HG02981 (cell line): ENCODE measurements at regions not wholly inside any gene's neighbourhood (a gene's known extent, or its start where the extent isn't known, plus 50 kb on each side); places are given as distances from the start of the nearest gene placed in this dataset.

Experiments used
- ATAC-seq: cut with Tn5 transposase; IDR thresholded peaks from one replicate; pipeline ENCODE4 v1.9.1; 2021; ENCODE audit warnings: mild to moderate bottlenecking, moderate library complexity; ENCODE audit not compliant: unreplicated experiment

DNA sequence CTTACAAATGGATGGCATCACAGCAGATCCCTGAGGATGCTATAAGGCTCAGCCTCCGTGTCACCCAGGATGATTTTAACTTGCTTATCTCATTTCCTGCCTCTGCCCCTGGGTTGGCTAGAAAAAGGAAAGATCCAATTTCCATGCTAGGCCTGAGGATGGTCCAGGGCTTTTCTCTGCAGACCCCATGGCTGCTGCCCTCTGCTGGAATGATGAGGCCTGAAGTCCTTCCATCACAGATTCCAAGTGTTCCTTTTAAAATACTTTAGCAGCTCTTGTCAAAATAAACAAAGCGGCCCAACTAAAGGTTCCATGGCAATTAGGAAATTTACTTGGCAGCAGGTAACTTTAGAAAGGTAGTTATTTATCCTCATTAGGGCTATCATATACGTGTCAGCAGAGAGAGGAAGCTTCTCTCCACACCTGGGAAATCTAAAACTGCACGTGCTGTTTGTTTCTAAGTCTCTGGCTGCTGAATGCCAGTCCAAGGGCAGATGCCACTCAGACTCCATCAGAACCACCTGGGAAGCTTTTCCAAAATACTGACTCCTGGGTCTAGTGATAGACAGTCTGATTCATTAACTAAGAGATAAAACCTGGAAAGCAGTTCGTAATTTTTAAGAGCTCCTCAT, 401.9 kb upstream of the IL12A start:
- ATAC-seq = no peak

DNA sequence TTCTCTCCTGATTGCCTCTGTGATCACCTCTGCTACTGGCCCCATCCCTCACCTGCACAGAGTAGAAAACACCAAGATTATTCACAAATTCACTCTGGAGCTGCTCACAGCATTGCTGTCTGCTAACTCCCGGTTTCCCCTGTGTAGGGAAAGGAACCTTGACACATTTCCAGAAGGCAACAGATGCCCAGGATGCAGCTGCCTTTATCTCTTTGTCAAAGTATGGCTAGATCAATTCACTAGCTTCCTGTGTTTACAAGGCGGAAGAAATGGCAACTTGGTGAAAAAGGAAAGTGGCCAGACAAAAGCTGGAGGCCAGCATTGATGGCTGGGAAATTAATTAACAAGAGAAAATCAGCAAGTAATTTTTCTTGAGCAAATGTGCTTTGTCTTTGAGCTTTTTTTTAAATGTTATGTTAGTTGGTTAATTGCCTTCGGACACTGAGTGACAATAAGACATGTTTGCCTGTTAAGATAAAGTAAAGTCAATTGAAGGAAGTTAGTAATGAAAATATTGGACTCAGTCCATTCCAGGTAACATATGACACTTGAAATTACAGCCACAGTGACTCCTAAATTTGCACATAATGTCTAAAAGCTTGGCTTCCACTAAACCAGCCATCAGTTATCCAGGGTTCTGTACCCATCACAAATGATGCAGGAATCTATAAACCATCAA, 394.6 kb upstream of the IL12A start:
- no peak for ATAC-seq

DNA sequence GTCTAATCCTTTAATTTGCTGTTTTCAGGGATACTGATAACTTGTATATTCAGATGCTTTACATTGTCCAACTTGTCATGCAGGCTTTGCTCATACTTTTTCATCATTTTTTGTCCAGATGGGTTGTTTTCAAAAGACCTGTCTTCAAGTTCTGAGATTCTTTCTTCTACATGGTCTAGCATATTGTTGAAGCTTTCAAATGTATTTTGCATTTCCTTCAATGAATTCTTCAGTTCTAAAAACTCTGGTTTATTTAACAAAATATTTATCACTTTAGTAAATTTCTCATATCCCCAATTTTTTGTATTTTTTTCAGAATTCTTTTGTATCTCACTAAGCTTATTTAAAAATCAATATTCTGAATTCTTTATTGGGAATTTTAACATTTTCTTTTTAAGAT, 388.3 kb upstream of the IL12A start:
- ATAC-seq = no peak

DNA sequence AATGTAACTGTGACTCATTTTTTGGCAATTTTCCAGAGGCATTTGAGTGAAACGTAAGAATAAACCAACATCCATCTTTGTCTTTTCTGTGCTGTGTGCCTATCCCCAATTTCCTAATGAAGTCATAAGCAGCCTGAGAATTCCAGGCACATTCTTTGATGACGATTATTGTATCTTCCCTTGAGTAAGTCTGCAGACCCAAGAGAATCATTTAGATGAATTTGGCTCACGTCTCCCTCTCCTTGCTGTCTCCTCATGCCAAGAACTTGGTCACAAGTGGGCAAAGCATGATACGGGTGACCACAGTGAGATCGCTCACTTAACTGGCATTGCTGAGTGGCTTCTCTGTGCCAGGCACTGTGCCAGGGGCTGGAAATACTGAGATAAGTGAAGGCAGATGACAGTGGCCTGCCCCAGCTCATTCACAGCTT, 384.5 kb upstream of the IL12A start:
- ATAC-seq = no peak

DNA sequence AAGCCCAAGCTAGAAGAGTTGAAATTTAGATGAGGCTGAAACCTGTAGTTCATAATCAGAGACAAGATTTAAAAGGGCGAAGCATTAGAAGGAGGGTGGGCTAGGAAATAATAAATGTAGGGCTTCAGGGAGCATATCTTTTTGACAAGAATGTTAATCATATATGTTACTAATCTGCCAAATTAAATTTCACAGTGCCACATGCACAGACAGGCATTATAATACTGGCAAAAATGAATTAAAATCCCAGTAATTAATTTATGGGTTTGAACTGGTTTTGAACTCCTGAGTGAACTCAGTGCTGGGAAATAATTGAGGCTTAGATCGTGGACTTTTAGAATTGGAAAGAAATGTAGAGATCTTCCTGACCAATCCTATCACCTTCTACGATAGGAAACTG, 383.5 kb upstream of the IL12A start:
- no peak for ATAC-seq

DNA sequence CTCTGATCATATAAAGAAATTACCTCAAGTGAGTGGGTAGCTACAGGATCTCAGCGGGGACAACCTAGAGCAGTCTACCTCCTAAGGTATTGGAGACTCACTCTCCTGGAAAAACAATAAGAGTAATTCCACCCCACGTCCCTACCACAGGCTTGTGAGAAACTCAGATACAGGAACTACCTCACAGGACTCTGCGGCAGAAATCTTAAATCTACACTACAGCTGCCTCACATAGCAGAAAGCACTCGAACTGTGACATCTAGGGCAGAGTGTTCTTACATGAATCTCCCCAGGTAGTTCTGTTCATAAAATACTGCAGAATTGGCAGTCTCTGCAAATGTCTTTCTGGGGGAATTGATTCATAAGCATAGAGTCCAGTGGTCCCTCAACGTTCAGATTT, 382.9 kb upstream of the IL12A start:
- no peak for ATAC-seq

DNA sequence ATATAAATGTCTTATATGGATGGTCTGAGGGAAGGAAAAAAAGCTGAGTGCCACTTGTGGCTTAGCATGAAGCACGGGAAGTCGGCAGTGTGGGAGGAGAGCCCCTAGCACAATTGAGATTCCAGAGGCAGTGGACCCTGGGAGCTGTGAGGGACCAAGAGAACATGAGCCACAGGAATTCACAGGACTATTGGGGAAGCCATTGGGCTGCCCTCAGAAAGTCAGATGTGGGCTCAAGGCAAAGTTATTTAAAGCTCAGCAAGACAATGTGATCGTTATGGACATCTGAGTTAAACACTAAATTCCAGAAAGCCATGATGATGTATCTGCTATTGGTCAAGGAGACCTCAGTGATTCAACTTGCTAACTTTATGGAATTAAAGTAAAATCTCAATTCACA, 380.8 kb upstream of the IL12A start:
- no peak for ATAC-seq

DNA sequence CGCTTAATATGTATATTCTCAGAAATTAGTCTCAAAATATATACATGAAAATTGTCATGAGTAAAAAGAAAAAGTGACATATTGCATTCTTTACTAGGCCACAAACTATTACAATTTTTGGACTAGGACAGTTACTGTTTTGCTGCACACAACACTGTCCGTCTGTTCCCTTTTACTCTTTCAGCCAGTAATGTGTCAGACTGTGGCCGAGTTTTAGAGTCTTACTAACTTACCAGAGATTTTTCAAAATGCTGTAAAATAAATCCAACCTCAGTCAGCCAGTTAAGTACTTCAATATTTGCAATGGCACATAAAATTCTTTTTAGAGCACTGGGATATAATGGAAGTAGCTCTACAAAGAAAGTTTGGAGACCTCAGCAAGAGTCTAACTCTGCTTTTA, 380.3 kb upstream of the IL12A start:
- ATAC-seq = no peak

DNA sequence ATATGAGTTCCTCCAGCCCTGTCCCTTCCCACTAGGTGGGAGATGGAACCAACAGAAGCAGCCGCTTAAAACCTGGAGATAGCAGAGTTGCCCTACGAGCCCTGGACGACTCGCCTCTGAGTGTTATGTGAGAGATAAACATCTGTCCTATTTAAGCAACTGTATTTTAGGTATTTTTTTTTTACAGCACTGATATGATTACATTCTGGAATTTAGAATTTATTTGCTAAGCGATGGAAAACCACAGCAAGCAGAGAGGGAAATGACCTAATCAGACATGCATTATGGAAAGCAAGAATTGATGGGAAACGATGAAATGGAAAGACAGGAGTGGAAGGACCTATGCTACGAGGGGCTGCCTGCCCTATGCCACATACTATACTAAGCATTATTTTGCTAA, 379.0 kb upstream of the IL12A start:
- no peak for ATAC-seq

DNA sequence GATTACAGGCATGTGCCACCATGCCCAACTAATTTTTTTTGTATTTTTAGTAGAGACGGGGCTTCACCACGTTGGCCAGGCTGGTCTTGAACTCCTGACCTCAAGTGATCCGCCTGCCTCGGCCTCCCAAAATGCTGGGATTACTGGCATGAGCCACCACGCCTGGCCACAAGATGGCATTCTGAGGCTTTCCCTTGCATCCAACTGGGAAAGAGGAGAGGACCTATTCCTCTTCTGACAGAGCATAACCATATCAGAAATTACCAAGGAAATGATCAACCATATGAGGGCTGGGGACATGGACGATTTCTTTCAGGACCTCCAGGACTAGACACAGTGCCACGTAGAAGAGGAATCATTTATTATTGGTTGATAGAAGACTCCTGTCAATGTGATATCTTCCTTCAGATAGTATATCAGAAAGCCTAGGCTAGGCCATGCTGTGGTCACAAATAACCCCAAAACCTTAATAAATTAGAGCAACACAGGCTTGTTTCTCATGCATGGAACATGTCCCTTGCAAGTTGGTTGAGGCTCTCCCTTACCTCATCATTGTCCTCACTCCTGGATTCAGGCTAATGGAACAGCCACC, 372.3 kb upstream of the IL12A start:
- no peak for ATAC-seq

DNA sequence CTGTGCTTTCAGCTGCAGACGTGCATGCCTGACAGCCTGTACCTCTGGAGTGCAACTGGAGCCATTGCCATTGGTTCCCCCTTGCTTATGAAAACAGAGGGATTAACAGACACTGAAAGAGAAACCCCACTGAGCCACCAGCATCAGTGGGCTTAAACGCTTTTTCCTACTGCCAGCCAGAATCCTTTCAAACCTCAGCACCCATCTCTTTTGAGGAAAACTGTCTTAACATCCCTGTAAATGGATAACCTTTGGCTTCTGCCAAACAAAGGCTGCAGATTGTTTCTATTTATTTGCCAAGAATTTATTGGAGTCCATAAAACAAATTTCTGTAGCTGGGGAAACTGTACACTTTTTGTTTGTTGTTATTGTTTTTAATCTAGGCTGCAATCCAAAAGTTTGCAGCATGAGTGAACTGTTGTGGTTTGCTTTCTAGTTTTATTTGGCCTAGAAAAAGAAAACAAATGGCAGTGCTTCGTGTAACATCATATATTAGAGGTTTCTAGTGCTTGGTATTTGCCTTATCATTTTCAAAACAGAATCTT, 369.2 kb upstream of the IL12A start:
- ATAC-seq = no peak

DNA sequence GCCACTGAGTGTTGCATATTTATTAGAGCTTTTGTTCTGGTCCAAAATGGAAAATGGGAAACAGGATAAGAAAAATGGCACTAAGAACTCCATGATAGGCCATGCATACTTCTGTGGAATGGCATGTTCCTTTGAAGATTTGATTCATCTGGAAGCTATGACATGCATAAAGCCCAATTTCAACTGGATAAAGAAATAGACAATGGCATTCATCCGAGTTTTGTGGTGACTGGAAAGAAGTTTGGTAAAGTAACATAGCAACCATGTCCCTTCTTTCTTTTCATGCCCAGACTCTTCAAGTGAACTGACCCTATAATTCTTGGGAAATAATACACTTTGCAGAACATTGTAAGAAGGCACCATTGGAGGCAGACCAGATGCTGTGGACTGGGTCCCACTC, 368.4 kb upstream of the IL12A start:
- ATAC-seq = no peak

DNA sequence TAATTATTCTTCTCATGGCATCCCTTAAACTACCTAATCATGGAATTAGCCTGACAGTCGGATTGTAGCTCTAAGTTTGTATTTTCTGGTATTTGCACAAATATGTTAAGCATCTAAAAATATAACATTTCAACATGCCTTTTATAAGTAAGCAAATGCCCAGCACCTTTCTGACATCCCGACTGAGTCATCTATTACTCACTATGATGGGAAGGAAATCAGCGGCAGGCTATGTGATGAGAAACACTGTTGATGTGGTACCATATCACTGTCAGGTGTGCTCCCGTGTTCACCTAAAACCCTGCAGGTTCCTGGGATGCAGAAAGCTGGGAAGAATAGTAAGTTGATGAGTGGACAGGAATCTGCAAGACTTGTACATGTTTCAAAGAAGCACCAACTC, 367.8 kb upstream of the IL12A start:
- no peak for ATAC-seq

DNA sequence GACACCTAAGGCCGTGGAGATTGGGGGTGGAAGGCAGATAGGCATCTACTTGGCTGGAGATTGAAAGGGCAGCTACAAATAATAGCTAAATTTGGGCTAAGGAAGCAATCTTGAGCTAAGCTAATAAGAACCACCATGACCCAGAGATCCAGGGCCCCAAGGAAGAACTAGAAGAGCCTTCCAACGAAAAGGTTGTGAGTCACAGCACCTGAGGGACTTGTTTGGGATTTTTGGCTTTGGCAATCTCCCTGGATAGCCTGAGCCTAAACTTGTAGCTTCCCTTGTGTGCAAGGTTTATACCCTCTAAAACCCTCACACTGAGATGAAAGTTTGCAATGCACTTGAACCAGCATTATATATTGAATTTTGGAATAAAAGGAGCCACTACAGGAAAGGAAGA, 364.0 kb upstream of the IL12A start:
- no peak for ATAC-seq

DNA sequence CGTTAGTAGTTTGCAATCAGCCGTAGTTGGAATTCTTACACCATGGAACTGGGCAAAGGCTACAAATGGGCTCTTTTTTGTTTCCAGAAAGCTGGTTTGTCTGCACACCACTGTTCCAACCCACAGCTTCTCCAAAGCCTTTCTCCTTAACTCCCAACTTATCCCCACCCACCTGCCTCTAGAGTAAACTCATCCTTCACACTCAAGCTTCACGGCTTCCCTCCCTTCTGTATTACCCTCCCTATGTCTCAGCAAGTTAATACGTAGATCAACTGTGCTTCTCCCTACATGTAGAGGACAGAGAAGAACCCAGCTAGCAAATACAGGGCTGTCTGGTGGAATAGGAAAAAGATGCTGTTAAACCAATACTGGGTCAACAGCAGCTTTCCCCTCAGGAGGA, 363.0 kb upstream of the IL12A start:
- no peak for ATAC-seq

DNA sequence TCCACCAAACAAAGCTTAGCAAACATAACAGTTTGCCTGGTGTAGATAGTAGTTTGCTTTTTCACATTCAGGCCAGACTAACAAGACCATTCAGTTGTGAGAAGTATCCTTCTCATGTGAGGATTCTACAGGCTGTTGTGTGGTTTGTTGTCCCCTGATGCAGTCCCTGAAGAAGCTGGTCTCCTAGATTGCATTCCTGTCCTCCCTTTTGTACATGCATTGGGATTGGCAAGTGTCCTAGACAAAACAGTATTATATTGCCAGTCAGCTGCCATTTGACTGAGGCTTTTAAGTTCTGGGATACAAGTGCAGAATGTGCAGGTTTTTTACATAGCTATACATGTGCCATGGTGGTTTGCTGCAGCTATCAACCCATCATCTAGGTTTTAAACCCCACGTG, 362.0 kb upstream of the IL12A start:
- no peak for ATAC-seq

DNA sequence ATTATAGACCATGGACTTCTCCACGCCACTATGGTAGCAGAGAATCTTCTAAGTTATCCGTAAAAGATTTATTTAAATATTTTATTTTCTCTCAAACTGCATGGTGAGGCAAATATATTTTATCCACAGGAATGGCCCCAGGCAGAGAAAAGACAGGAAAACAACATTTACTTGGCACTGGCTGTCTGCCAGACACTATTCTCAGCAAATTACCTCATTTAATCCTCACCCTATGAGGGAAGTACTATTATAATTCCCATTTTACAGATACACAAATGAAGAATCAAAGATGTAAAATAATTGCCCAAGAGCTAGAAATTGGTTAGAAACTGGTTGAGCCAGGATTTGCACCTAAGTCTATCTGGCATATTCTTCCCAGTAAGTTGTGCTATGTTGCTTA, 361.4 kb upstream of the IL12A start:
- ATAC-seq = no peak

DNA sequence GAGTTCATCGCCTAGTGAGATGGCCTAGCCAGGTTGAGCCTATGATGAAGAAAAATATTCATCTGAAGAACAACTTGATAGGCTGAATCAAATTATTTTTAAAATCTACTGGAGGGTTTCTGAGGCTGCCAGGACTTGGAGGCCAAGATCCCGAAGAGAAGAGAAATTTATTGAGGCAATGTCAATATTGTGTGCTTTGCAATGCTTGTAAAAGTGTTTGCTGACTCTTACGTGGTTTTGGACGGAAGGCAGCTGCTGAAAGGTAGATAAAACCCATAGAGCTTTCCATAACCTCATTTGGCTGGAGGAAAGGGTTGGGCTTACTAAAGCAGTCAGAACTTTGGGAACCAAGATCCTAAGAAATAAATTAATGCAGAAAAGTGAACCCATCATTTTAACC, 361.0 kb upstream of the IL12A start:
- ATAC-seq = no peak

DNA sequence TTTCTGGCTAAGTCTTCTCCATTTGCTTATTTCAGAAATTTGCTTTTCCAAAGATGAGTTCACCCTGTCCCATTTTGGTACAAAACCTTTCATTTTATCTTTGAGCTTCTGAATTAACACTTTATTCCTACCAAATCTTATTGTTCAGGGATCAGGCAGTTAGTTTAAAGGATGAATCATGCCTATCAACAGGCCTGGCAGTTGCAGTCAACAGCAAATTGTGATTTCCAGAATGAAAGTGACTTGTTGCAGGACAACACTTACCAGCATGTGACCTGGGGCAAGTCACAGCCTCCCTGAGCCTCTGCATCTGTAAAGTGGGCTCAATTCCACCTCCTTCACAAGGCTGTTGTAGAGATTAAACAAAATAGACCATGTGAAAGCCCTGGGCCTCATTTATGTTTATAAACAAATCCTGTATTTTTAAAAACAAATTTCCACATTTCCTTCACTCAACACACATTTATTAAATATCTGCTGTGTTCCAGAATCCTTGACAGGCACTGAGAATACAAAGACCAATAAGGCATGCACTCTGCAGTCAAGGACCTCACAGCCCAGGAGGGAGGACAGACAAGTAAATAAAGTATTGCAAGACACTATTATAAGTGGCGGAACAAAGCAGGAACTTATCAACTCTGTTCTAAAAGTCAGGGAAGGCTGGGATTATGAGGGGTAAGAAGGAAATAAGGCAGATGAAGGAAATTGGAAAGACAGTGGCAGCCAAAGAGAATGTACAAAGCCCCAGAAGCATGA, 359.1 kb upstream of the IL12A start:
- ATAC-seq = no peak

DNA sequence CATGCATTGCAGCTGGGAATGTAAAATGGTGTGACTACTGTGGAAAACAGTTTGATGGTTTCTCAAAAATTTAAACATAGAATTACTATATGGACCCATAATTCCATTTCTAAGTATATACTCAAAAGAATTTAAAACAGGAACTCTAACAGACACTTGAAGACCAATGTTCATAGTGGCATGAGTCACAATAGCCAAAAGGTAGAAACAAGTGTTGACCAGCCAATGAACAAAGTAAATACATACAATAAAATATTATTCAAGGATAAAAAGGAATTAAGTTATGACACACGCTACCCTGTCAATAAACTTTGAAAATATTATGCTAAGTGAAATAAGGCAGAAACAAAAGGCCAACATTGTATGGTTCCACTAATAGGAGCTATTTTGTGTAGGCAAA, 357.4 kb upstream of the IL12A start:
- no peak for ATAC-seq

DNA sequence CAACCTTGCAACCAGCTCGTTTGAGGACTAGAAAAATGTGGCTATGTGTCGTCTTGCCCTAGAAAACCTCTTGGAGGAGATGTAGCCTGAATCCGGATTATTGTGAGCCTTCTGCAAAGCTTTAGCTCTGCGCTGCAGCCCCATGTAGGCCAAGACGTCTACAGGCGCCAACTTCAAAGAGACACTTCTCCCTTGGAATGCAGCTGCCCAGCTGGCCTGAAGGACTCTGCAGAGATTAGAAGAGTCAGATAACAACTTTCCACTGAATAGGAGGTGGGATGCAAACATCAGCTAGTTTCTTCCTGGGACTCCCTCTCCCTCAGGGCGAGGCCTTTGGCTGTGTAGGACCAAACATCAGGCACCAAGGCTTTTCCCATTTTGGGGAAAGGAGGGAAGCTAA, 356.5 kb upstream of the IL12A start:
- ATAC-seq = no peak

DNA sequence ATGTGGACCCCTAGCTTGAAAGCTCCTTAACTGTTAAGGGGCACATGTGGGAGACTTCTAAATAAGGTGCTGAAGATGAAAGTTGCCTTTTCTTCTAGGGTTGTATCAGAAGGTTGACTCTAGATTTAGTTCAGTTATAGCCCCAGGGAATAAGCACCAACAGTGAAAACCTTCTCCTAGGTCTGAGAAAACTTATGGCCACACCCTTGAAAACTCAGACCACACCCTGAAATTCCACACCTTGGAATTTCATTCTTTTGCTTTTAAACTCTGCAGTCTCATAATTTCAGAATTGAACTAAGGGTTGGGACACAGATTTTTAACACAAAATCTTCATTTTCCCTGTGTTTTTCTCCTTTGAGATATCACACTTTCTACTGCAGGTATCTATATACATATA, 355.8 kb upstream of the IL12A start:
- ATAC-seq = no peak
